ENCODE measurements at regions not wholly inside any gene's neighbourhood (a gene's known extent, or its start where the extent isn't known, plus 50 kb on each side); places are given as distances from the start of the nearest gene placed in this dataset.

DNA sequence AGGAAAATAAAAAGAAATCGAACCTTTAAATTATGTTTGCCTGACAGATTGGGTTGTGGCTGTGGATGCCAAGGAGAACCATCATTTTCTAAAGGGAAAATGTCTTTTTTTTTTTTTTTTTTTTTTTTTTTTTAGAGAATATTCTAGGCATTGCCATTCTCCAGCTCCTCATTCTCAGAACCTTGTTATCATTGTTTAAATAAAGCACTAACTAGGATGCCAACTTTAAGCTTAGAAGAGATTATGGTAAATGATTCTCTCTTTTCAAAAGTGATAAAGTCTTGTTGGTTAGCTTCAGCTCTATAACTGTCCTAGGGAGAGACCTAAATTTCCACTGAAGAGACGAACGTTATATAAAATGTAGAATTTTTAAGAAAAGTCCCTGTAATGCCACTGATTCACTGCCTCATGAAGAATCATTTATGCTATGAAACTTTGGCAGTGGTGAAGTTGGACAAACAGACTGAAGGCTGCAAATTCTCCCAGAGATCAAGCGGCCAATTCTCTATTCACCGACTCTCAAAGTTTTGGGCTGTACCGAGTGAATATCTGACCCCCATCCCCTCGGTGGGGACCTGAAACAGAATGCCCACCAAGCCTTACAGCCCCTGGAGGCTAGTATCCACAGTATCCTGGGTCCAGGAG lies 207.9 kb upstream of the PITRM1 start:
- TF ChIP-seq POLR2AphosphoS5 (IDR thresholded peaks at IDR 0.05; ENCODE audit: low read depth, low read length): no peak
- TF ChIP-seq, protein P1, sequence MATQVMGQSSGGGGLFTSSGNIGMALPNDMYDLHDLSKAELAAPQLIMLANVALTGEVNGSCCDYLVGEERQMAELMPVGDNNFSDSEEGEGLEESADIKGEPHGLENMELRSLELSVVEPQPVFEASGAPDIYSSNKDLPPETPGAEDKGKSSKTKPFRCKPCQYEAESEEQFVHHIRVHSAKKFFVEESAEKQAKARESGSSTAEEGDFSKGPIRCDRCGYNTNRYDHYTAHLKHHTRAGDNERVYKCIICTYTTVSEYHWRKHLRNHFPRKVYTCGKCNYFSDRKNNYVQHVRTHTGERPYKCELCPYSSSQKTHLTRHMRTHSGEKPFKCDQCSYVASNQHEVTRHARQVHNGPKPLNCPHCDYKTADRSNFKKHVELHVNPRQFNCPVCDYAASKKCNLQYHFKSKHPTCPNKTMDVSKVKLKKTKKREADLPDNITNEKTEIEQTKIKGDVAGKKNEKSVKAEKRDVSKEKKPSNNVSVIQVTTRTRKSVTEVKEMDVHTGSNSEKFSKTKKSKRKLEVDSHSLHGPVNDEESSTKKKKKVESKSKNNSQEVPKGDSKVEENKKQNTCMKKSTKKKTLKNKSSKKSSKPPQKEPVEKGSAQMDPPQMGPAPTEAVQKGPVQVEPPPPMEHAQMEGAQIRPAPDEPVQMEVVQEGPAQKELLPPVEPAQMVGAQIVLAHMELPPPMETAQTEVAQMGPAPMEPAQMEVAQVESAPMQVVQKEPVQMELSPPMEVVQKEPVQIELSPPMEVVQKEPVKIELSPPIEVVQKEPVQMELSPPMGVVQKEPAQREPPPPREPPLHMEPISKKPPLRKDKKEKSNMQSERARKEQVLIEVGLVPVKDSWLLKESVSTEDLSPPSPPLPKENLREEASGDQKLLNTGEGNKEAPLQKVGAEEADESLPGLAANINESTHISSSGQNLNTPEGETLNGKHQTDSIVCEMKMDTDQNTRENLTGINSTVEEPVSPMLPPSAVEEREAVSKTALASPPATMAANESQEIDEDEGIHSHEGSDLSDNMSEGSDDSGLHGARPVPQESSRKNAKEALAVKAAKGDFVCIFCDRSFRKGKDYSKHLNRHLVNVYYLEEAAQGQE (IDR thresholded peaks at IDR 0.05; ENCODE audit: insufficient read depth in 1 of 2, low read depth in 2 of 2, low read length in 2 of 2): no peak
- TF ChIP-seq FOXP2 (optimal IDR thresholded peaks at IDR 0.05; ENCODE audit: borderline replicate concordance, extremely low read depth, extremely low read length, insufficient read depth): no peak
- TF ChIP-seq SIN3A (IDR thresholded peaks at IDR 0.05; ENCODE audit: borderline replicate concordance, insufficient read depth, low read length): no peak
- TF ChIP-seq TAF1 (IDR thresholded peaks at IDR 0.05; ENCODE audit: borderline replicate concordance, insufficient read depth, low read length): no peak

DNA sequence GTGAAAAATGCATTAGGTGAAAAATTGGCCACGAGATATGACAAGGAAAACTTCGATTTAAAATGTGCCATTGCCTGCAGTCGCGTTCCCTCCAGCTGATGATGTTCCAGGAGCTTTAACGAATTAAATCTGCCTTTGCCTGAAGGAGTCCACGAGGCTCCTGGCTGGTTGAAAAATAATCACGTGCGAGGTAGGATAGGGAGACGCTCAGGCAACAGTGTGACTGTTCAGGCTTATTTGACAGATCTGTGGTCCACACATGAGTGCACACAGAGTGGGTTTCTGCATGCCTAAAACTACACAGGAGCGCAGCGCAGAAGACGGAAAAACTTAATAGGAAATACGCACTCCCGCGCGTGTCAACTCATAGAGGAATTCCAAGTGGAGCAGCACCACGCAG lies 204.0 kb upstream of the PITRM1 start:
- TF ChIP-seq POLR2AphosphoS5 (IDR thresholded peaks at IDR 0.05; ENCODE audit: low read depth, low read length): no peak
- TF ChIP-seq FOXP2 (optimal IDR thresholded peaks at IDR 0.05; ENCODE audit: borderline replicate concordance, extremely low read depth, extremely low read length, insufficient read depth): no peak
- no peak for TF ChIP-seq TAF1 (IDR thresholded peaks at IDR 0.05; ENCODE audit: borderline replicate concordance, insufficient read depth, low read length)
- TF ChIP-seq, protein P1 (IDR thresholded peaks at IDR 0.05; ENCODE audit: insufficient read depth in 1 of 2, low read depth in 2 of 2, low read length in 2 of 2): no peak

DNA sequence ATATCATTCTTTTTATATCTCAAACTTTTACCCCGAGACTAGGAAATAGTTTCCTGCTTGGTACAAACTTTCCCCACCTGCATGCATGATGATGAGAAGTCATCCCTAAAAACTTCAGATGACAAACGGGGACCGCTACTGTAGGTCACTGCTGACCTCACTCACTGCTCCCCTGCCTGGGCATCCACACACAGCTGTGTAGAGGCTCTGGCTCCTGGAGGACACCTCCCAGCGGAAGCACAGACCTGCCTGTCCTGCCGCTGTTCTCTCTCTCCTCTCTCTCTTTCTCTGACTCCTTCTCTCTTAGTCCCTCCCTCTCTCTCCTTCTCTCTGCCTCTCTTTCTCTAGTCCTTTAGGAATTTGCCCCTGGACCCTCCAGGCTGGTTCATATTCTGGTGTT lies 202.9 kb upstream of the PITRM1 start:
- no peak for TF ChIP-seq POLR2AphosphoS5 (IDR thresholded peaks at IDR 0.05; ENCODE audit: low read depth, low read length)

DNA sequence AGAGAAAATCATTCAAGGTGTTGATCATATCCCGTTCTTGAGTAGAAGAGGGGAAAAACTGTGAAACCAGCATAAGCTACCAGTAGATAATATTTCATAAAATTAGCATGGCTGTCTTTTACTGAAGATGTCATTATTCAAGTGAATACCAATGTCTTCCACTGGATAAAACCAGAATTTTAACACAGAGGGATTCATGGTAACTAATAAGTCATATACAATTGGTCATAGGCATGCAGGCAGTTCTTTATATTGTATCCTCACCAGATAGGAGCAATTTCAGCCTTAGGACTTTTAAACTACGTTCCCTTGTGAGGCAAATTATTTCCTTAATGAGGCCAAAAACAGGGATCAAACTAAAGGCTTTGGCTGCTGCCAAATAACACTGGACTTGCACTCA lies 202.3 kb upstream of the PITRM1 start:
- TF ChIP-seq, protein P1 (IDR thresholded peaks at IDR 0.05; ENCODE audit: insufficient read depth in 1 of 2, low read depth in 2 of 2, low read length in 2 of 2): no peak
- no peak for TF ChIP-seq SIN3A (IDR thresholded peaks at IDR 0.05; ENCODE audit: borderline replicate concordance, insufficient read depth, low read length)
- no peak for TF ChIP-seq FOXP2 (optimal IDR thresholded peaks at IDR 0.05; ENCODE audit: borderline replicate concordance, extremely low read depth, extremely low read length, insufficient read depth)
- no peak for TF ChIP-seq POLR2AphosphoS5 (IDR thresholded peaks at IDR 0.05; ENCODE audit: low read depth, low read length)
- no peak for TF ChIP-seq TAF1 (IDR thresholded peaks at IDR 0.05; ENCODE audit: borderline replicate concordance, insufficient read depth, low read length)

DNA sequence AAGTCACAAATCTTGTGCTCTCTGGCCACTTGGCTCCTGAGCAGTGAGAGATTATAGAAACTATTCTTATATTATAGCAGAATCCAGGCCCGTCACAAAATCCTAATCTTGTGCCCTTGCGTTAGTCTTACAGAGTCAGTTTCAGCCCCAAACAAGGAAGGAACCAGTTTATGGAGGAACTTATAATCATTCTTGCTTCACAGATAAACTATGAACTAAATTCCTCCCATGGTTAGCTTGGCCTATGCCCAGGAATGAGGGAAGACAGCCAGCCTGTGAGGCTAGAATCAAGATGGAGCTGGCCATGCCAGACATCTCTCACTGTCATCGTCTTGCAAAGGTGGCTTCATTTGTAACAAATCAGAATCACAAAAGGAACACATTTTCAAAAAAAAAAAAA lies 199.7 kb upstream of the PITRM1 start:
- TF ChIP-seq FOXP2 (optimal IDR thresholded peaks at IDR 0.05; ENCODE audit: borderline replicate concordance, extremely low read depth, extremely low read length, insufficient read depth) (no peak), POLR2AphosphoS5 (IDR thresholded peaks at IDR 0.05; ENCODE audit: low read depth, low read length) (no peak), SIN3A (IDR thresholded peaks at IDR 0.05; ENCODE audit: borderline replicate concordance, insufficient read depth, low read length) (no peak), TAF1 (IDR thresholded peaks at IDR 0.05; ENCODE audit: borderline replicate concordance, insufficient read depth, low read length) (no peak)
- TF ChIP-seq, protein P1 (IDR thresholded peaks at IDR 0.05; ENCODE audit: insufficient read depth in 1 of 2, low read depth in 2 of 2, low read length in 2 of 2): no peak
